HG03097 (cell line): ENCODE measurements at regions not wholly inside any gene's neighbourhood (a gene's known extent, or its start where the extent isn't known, plus 50 kb on each side); places are given as distances from the start of the nearest gene placed in this dataset.

Source experiments
- ATAC-seq: cut with Tn5 transposase; IDR thresholded peaks from one replicate; pipeline ENCODE4 v1.9.1; 2021; ENCODE audit not compliant: unreplicated experiment, low FRiP score

- ATAC-seq = no peak
Observed at GRCh38 chr10:128998101-128998805, 468.8 kb upstream of the MGMT start.

DNA sequence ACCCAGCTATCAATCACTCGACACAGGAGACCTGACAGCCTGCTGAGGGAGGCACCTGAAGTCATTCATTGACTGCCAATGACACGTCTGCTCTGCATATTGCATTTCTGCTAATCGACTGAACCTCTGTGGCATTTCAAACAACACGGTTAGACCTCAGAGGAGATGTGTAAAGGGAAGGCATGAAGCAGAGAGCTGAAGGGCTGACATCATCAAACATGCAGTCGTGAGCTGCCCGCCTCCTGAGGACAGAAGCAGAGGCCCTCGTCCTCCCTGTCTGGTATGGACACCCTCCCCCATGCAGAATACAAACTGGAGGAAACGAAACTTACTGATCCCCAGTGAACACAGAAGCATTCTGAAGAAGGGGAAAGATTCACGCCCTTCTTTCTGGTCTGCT, 462.6 kb upstream of the MGMT start:
- no peak for ATAC-seq

GRCh38 chr10:129005080-129005479, 462.0 kb upstream of the MGMT start:
- no peak for ATAC-seq

- no peak for ATAC-seq
Observed at GRCh38 chr10:129005804-129006203, 461.2 kb upstream of the MGMT start.

GRCh38 chr10:129018511-129018910, 448.5 kb upstream of the MGMT start:
- no peak for ATAC-seq

DNA sequence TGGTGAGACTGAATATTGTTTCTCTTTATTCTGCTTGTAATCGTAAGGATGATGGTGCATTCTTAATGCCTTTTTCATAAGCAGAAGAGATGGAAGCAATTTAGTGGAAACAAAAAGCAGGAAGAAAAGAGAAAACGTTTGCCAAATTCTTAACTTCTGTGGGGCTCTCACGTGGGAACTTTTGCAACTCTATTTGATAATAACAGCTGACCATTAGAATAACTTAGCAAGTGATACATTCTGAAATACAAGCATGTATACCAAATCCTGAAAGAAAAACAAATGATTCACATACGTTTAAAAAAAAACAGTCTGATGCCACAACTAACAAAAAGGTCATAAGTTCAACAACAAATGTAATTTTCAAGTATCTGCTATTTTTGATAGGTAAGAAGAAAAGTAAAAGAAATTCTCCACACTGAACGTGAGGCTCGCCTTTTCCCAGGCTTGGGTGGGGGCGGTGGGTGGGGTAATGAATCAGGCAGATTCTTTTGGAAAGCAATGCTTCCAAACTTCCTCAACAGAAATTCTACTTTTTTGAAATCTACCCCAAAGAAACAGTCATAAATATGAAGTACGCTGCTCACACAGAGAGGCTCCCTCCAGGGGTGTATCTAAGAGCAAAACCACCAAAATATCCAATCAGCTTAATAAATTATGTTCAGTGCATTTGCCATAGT, 446.2 kb upstream of the MGMT start:
- no peak for ATAC-seq

DNA sequence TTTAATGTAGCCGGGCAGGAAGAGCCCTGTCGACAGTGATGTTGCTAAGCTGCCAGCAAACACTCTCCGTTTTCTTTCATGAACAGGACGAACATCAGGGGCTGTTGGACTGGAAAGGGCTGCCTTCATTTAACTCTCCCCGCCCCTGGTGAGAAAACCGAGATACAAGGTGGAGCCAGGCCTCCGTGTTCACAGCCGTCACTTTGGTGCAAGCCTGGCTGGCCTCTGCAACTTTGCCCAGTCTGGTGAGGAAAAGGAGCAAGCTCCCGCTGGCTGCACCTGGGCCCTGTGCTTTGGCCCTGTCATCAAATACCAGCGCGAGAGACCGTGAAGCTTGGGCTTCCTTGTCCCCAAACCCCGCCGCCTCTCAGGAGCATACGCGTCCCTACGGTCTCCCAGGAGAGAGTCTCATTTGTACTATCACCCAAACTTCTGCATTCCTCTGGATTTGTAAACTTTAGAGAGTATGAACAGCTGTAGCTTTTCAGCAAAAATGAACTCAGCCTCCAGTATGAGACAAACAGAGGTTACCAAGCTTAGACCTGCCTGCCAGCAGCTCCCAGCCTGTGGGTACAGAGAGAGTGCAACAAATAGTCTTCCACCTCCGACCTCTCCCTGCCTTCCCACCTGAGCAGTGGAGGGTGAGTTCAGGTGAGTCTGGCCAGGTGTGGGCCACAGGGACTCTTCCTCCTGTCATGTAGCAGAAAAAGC, 445.3 kb upstream of the MGMT start:
- no peak for ATAC-seq

- no peak for ATAC-seq
Observed at GRCh38 chr10:129023082-129023481, 444.0 kb upstream of the MGMT start.

DNA sequence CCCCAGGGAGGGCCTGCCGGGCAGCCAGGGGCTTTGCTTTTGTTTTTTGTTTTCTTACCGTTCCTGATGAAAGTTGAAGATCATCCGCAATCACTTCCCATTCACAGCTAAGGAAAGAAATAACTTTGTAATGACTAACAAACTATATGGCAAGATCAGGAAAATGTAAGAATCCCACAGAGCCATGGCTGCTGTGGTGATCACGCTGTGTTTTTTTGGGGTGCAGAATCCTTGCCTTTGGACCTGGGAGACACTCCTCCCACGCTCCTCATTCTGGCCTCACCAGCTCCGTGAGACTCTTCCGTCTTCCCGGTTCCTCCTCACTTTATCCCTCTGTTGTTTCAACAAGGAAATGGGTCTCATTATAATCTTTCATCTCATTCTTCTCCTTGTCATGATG, 443.0 kb upstream of the MGMT start:
- no peak for ATAC-seq

DNA sequence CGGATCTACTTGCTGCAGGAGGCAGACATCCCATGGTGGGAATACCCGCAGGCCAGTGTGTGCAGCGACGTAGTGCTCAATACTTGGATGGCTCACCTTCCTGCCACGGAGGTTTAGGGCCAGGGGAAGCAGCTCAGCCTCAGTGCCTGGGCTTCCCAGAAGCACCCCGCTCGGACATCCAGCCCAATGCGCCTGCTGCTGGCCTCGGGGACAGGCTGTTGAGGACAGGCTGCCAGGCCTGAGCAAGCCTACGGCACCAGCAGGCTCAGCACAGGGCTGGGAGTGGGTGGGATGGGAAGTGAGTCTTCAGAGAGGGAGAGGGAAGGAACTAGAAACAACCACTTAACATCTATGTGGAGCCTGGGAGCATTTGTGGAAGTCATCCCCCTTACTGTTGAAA, 441.3 kb upstream of the MGMT start:
- ATAC-seq = no peak

DNA sequence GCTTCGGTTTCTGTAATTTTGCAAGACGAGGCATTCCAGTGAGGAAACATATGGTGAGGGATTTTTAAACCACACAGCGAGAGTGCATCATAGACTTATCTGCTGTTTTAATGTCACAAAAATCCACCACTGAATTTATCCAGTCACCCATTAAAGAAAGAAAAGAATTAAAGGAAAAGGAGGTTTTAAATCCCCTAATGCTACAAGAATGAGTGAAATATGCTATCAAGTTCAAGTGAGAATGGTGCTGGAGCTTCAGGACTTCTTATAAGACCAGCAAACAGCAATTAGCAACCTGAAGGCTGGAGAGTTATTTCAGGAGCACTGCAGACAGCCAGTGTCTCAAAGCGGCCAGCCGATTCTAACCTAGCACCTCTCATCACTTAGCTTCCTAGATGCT, 439.1 kb upstream of the MGMT start:
- no peak for ATAC-seq

- ATAC-seq = no peak
Observed at GRCh38 chr10:129028451-129028850, 438.6 kb upstream of the MGMT start.

DNA sequence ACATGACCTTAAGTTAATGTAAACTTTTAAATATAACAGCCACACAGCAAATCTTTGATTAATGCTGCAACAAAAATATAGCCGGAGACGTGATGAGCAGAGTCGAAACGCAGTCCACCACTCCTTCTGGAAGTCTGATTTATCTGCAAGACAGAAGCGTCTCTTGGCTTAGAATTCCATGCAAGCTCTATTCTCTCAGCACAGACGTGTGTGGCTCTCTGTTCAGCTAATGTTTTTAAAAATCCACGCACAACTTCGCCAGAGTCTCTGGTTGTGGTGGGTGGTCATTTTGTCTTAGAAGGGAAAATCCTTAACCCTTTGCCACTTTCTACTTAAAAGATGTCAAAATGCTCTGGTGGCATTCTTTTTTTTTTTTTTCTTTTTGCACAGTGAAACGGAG, 438.0 kb upstream of the MGMT start:
- no peak for ATAC-seq

DNA sequence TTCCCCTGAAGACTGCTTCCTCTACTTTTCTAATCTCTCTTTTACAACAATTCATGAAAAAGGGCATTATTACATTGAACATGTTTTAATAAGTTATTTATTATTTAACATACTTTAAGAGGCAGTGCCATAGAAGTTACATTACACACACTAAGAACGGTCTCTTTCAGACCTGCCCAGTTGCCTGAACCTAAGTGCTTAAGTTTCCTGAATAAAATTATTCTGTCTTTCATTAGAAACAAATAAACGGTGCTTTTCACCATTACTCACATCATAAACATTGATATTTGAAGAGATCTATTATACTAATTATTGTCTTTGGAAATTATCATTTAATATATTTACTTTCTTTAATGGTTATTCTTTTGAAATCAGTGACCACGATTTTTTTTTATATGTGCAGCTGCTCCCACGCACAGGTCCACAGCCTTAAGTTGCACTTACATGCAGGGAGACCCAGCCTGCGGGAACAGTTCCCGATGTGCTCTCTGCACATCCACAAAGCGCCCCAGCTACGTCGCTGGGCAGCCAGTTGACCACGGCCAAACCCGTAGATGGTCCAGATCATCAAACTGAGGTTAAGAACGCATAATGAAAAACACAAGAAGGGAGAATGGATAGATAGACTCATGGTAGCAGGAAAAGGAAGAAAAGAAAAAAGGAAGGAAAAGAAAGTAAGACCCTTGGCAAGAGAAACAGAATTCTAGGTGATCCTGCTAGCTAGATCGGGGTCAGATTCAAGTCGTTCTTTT, 437.0 kb upstream of the MGMT start:
- ATAC-seq = no peak

GRCh38 chr10:129030603-129030895, 436.5 kb upstream of the MGMT start:
- no peak for ATAC-seq

GRCh38 chr10:129030996-129031843, 435.8 kb upstream of the MGMT start:
- peak; percentile 79 for ATAC-seq

- ATAC-seq = no peak
Observed at GRCh38 chr10:129031844-129032150, 435.2 kb upstream of the MGMT start.

DNA sequence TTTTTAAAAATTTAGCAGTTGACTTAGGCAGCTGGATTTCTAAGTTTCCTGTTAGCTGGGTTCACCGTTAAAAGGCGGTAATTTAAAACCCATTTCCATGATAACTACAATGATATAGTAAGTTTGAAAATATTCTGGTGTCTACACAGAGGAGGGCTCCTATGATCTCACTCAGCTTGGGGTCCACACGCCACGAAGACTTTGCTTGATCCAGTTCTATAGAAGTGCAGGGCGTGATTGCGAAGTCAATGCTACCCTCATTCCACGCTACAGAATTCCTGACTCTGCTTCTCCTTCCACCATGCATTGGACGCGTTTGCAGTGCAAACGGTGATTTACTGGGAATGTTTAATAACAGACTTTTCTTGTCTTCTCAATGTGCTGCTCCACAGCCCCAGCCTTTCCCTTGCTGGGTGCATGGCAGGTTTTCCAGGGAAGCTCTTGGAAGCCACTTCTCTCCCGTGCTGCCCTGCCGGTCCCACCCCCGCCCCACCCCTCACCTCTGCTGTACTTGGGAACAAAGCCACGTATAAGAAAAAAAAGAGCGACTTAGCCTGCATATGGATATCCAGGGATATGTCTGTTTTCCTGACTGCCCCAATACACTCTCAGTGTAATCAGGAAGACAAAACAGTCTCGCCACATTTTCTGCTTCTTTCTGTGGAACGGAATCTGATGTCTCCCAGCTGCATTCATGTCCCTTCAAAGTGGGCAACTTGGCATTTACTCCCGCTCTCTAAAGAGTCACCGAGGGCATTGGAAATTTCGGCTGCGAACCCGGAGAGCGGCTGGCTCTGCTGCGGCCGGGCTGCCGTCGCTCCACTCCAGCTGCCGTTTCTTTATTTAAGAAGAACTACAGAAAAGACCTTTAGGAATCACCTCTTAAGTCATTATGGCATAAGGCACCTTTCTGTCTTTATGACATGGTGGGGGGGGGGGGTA, 434.4 kb upstream of the MGMT start:
- ATAC-seq = no peak

- no peak for ATAC-seq
Observed at GRCh38 chr10:129033340-129033739, 433.7 kb upstream of the MGMT start.
